A172 (cell line): ENCODE measurements at regions not wholly inside any gene's neighbourhood (a gene's known extent, or its start where the extent isn't known, plus 50 kb on each side); places are given as distances from the start of the nearest gene placed in this dataset.

Experiments used
- DNase-seq: peaks from one replicate; pipeline ENCODE4 v3.0.0-alpha.2; 2015; ENCODE audit warnings: low spot score

DNA sequence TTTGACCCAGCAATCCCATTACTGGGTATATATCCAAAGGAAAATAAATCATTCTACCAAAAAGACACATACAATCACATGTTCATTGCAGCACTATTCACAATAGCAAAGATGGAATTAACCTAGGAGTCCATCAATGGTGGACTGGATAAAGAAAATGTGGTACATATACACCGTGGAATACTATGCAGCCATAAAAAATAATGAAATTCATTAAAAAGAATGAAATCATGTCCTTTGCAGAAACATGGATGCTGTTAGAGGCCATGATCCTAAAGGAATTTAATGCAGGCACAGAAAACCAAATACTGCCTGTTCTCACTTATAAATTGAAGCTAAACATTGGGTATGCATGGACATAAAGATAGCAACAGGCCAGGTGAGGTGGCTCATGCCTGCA, 61.9 kb upstream of the BMP6 start:
- no peak for DNase-seq

DNA sequence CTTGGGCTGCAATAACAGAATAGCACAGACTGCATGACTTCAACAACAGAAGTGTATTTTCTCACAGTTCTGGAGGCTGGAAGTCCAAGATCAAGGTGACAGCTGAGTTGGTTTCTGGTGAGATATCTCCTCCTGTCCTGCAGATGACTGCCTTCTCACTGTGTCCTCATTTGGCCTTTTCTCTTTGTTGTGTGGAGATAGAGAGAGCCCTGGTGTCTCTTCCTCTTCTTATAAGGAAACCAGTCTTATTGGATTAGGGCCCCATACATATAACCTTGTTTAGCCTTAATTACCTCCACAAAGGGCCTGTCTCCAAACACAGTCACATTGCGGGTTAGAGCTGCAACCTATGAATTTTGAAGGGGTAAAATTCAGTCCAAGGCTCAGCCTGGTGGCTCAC, 57.0 kb upstream of the BMP6 start:
- no peak for DNase-seq

DNA sequence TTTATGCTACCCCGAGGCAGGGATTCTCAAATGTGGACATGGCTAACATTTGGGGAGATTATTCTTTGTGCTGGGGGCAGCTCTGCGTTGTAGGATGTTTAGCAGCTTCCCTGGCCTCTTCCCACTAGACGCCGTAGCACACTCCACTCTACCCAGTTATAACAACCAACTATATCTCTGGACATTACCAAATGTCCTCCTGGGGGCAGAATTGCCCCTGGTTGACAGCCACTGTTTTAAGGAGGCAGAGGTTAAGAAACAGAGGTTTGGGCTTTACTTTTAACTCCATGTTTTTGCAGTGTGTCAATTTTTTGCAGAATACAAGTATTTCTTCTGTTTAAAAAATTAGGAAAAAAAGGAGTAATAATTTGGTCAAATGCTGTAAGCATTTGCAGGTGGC, 56.2 kb upstream of the BMP6 start:
- DNase-seq: no peak

DNA sequence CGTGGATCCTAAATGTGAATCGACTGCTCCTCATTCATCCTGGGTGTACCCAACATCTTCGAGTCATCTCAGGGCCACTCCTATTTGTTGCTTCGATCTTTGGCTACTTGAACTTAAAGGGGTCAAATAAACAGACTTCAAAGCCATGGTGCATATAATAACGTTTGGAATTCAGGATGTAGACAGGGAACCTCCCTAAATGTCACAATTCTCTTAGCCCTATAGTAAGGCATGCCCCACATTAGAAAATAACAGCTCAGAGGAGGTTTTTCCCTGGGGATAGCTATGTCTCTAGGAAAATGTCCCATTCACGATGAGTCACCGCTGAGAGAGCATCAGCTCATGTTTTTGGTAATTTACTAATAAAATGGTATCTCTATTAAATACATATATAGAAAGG, 54.8 kb upstream of the BMP6 start:
- DNase-seq: peak; percentile 39

DNA sequence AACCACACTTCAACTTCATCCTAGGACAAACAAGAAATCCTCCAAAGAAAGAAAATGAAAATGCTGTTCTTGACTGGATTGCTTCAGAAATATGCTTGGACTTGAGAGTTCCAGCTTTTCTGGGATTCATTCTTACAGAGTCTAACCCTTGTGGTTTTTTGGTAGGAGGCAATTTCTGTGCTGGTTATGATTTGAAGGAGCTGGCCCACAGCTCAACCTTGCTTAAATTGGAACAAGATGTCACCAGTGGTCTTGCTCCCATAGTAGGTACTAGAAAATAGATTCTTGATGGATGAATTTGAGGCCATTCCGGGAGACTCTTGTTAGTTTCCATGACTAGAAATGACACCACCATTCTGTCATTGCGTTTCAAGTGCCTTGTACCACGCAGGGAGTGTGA, 54.3 kb upstream of the BMP6 start:
- DNase-seq: no peak

DNA sequence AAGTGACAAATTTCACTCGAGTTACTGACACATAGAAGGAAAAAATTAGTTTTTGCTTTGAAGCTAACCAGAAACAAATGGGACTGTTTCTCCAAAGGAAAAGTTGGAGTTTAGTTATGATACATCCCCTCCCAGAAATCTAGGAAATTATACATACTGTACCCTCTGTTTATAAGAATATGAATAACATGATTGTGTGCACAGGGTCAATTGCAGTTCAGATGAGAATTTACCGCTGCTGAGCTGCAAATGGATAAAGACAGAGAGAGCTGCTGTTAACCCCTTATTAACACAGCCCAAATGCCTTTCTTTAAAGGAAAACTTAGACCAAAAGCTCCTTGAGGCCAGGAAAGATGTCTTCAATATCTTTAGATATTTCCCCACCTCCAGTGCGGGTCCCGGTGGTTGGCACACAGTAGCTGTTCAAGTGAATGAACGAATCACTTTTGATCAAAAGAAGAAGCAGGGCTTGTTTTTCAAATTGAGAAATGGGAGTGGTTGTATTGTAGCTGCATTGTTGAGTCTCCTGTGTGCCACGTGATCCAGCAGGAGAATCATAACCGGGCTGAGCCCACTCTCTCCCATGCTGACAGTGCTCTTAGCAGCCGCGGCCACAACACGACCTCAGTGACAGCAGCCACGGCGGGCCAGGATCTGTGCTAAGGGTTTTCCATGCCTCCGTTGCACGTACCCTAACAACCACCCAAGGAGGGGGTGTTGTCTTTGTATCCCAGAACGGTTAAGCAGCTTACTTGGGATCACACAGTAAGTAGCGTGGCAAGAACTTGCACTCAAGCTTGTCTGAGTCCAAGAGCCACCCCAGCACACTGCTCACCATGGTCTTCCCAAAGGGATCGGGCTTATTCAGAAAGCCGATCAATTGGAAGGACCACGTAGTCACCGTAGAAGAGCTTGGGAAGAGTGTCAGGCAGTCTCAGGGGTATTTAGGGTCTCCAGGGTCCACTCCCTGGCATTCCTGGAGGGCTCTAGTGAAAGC, 53.5 kb upstream of the BMP6 start:
- DNase-seq: no peak

DNA sequence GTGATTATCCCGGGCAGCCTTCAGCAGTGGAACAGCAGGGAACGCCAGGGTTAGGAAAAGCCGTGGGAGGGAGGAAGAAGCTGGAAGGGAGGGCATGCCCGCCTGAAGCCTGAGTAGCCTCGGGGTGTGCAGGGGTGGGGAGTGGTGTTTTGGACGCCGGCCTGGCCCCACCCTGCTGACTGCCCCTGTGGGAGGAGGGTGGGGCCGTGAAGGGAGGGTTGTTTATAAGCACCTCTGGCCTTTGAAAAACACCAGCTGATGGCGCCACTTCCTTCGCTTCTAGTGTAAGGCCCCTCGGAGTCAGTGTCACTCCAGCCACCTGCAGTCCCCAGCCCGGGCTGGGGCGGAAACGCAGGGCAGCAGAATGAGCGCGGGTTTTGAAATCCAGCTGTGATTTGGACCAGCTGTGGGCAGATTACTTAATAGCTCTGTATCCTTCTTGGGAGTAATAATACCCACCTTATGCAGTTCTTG, 52.8 kb upstream of the BMP6 start:
- DNase-seq: peak; percentile 61

DNA sequence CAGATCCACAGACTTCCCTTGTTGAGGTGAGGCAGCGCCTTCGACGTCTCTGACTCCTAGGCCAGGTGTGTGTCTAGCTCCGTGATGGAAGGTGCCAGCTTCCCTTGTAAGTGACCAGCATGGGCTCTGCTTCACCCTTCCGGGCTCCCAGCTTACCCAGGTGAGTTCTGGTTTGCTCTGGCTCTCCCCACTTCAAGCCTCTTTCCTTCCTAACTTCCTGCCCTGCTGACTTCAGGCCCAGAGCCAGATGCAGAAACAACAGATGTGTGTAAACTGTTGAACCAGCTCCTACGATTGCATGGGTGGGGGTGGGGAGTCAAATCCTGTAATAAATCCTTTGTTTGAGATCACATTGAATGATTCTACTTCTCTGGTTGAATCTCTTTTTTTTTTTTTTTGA, 51.6 kb upstream of the BMP6 start:
- DNase-seq: no peak

DNA sequence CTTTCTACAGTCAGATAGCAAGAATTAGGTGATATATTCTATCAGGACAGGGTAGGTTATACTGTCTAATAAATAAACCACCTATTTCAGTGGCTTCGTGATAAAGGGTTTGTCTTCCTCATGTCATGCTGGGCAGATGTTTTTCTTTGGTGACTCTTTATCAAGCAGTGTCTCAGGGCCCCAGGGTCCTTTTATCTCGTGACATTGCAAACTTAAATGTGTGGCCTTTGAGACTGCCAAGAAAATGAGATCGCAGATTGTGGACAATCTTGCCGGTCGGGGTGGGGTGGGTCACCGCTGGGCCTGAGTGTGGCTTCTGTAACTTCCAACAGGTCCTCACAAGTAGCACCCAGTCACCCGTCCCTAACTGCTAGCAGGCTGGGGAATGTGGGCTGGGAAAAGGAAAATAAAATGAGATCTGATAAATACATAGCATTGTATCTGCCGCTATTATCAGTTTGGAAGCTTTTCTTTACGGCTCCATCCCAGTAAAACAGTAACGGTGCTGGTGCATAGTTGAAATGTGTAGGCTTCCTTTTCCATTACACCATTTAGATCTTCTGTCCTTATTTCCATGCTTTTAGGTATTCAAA, 50.5 kb upstream of the BMP6 start:
- DNase-seq: no peak
